ENCODE measurements at regions not wholly inside any gene's neighbourhood (a gene's known extent, or its start where the extent isn't known, plus 50 kb on each side); places are given as distances from the start of the nearest gene placed in this dataset.
"Not testable (repeated sequence)": the region's sequence is repeated elsewhere in the genome, so short reads cannot be mapped to it uniquely, and the experiment has no call there.

- Histone ChIP-seq H3K27ac (no peak overlapping the region), H3K27me3 (no peaks in the 10 kb centered on the region), H3K4me3 (no peak overlapping the region), H3K4me2 (peak overlapping the region; percentile 28), H3K9me3 (peaks cover 23% of the 10 kb centered on the region), H3K4me1 (peaks cover 72% of the 10 kb centered on the region), H4K20me1 (no peaks in the 10 kb centered on the region), H3K9ac (no peak overlapping the region), H3K36me3 (no peaks in the 10 kb centered on the region)
- TF ChIP-seq Cebpa-rat (IDR thresholded peaks at IDR 0.05), result no peak
These were observed 226.9 kb upstream of the IRF2BP2 start for GRCh38 chr1:234836776-234837357.

GRCh38 chr1:234836045-234836681, 226.2 kb upstream of the IRF2BP2 start:
- TF ChIP-seq Cebpa-rat (IDR thresholded peaks at IDR 0.05), result no peak
- H3K4me3 ChIP-seq, result no peak overlapping the region
- H3K9ac ChIP-seq, result no peak overlapping the region
- H3K4me1 ChIP-seq, result peaks cover 70% of the 10 kb centered on the region
- H3K27ac ChIP-seq, result no peak overlapping the region
- H4K20me1 ChIP-seq, result no peaks in the 10 kb centered on the region
- no peak overlapping the region for H3K4me2 ChIP-seq
- H3K27me3 ChIP-seq, result no peaks in the 10 kb centered on the region
- H3K9me3 ChIP-seq, result peaks cover 23% of the 10 kb centered on the region
- no peaks in the 10 kb centered on the region for H3K36me3 ChIP-seq

DNA sequence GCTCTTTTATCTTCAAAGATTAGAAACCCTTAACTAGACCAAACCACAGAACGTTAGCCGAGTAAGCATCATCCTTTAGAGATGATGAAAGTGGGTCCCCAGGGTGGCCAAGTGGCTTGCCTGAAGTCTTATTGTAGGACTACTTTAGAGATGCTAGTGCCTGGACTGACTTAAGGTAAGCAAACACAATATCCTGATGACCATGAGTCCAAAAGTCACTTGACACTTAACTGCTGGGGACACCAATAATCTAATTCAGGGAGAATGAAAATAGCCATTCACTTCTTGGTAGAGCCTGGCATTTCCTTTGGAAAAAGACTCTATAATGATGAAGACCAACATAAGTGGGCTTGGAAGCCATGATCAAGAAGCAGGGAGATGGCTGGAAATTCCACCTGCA, 225.3 kb upstream of the IRF2BP2 start:
- no peak overlapping the region for H3K9ac ChIP-seq
- no peaks in the 10 kb centered on the region for H3K36me3 ChIP-seq
- peak overlapping the region; percentile 20; the same call in 1 of the 2 replicates for H3K4me2 ChIP-seq
- peaks cover 68% of the 10 kb centered on the region for H3K4me1 ChIP-seq
- H3K27me3 ChIP-seq, result no peaks in the 10 kb centered on the region
- H3K9me3 ChIP-seq, result peaks cover 16% of the 10 kb centered on the region
- no peak for TF ChIP-seq Cebpa-rat (IDR thresholded peaks at IDR 0.05)
- no peak overlapping the region for H3K4me3 ChIP-seq
- H4K20me1 ChIP-seq, result no peaks in the 10 kb centered on the region
- no peak overlapping the region for H3K27ac ChIP-seq

- TF ChIP-seq Cebpa-rat (IDR thresholded peaks at IDR 0.05), result no peak
- Histone ChIP-seq H4K20me1 (no peaks in the 10 kb centered on the region), H3K4me3 (no peak overlapping the region), H3K4me1 (peaks cover 53% of the 10 kb centered on the region), H3K27me3 (no peaks in the 10 kb centered on the region), H3K27ac (no peak overlapping the region), H3K9me3 (peaks cover 15% of the 10 kb centered on the region; the same call in 1 of the 2 replicates), H3K9ac (no peak overlapping the region), H3K36me3 (no peaks in the 10 kb centered on the region), H3K4me2 (no peak overlapping the region)
These were observed 223.7 kb upstream of the IRF2BP2 start for GRCh38 chr1:234833646-234834045.

GRCh38 chr1:234833118-234833517, 223.1 kb upstream of the IRF2BP2 start:
- no peak for TF ChIP-seq Cebpa-rat (IDR thresholded peaks at IDR 0.05)
- no peak overlapping the region for H3K4me2 ChIP-seq
- no peak overlapping the region for H3K4me3 ChIP-seq
- no peaks in the 10 kb centered on the region for H3K36me3 ChIP-seq
- peaks cover 48% of the 10 kb centered on the region for H3K4me1 ChIP-seq
- no peak overlapping the region for H3K27ac ChIP-seq
- H3K9me3 ChIP-seq, result peaks cover 15% of the 10 kb centered on the region; the same call in 1 of the 2 replicates
- no peaks in the 10 kb centered on the region for H4K20me1 ChIP-seq
- H3K9ac ChIP-seq, result no peak overlapping the region
- no peaks in the 10 kb centered on the region for H3K27me3 ChIP-seq

DNA sequence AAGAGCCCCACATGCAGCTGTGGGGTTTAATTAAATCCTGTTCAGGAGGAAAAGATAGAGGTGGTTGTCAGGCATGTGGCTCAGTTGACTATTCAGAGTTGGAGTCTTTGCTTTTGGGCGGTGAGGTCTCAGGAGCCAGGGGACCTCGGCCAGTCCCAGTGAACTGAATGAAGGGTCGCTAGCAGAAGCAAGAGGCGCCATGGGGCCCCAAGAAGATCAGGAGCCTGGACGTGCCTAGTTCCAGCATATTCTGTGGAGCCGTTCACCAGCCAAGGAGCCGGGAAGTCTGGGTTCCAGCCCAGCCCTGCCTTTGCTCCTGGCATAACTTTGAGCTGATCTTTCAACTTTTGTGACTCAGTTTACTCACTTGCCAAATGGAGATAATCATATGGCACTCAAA, 217.7 kb upstream of the IRF2BP2 start:
- H4K20me1 ChIP-seq, result no peaks in the 10 kb centered on the region
- no peaks in the 10 kb centered on the region for H3K27me3 ChIP-seq
- H3K4me2 ChIP-seq, result no peak overlapping the region
- H3K4me3 ChIP-seq, result no peak overlapping the region
- peaks cover 9% of the 10 kb centered on the region; the same call in 1 of the 2 replicates for H3K9me3 ChIP-seq
- no peak for TF ChIP-seq Cebpa-rat (IDR thresholded peaks at IDR 0.05)
- peaks cover 13% of the 10 kb centered on the region for H3K4me1 ChIP-seq
- H3K36me3 ChIP-seq, result no peaks in the 10 kb centered on the region
- H3K27ac ChIP-seq, result no peak overlapping the region
- H3K9ac ChIP-seq, result no peak overlapping the region

DNA sequence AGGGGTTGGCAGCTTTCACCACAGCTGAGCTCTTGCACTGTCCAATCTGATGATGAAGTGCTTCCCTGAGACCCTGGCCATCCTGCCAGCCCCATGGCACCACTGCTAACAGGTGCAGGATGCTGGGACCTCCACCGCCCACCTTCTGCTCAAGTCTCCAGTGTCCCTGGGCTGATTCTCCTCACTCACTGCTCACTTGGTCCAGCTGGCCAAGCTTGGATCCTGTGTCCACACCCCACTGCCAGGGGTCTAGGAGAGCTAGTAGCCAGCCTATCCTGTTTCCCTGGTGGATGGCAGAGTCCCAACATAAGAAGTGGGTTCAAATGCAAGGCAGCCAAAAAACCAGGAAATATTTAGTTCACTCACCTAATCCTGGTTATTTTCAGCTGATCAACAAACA, 217.2 kb upstream of the IRF2BP2 start:
- no peak overlapping the region for H3K4me2 ChIP-seq
- 0 out of 2 replicates have a peak overlapping the region, but pooled peaks have one; percentile 14 for H3K27ac ChIP-seq
- no peak for TF ChIP-seq Cebpa-rat (IDR thresholded peaks at IDR 0.05)
- no peak overlapping the region for H3K4me3 ChIP-seq
- no peaks in the 10 kb centered on the region for H4K20me1 ChIP-seq
- no peaks in the 10 kb centered on the region for H3K27me3 ChIP-seq
- H3K9ac ChIP-seq, result no peak overlapping the region
- no peaks in the 10 kb centered on the region for H3K36me3 ChIP-seq
- H3K4me1 ChIP-seq, result peaks cover 13% of the 10 kb centered on the region
- H3K9me3 ChIP-seq, result peaks cover 9% of the 10 kb centered on the region; the same call in 1 of the 2 replicates

DNA sequence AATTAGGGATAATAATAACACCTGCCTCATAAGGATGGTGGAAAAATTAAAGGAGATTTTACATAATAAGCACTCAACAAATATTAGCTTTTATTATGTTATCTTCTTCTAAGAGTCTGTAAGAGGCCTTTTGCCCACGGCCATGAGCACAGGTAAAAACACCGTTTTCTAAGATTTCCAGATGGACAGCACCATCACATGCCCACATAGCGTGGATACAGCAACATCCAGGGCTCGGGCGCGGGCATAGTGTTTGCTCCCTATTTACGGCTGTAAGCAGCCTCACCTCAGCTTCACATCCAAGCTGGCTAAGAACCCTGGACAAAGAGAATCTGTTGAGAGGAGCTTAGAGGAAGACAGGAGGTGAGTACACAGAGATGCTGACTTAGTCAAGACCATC, 216.4 kb upstream of the IRF2BP2 start:
- Histone ChIP-seq H3K36me3 (no peaks in the 10 kb centered on the region), H3K9ac (no peak overlapping the region), H3K4me3 (no peak overlapping the region), H3K4me1 (peaks cover 10% of the 10 kb centered on the region), H3K27me3 (no peaks in the 10 kb centered on the region), H3K4me2 (no peak overlapping the region), H4K20me1 (no peaks in the 10 kb centered on the region), H3K9me3 (peaks cover 9% of the 10 kb centered on the region; the same call in 1 of the 2 replicates), H3K27ac (no peak overlapping the region)
- no peak for TF ChIP-seq Cebpa-rat (IDR thresholded peaks at IDR 0.05)

- Histone ChIP-seq H3K36me3 (no peaks in the 10 kb centered on the region), H4K20me1 (no peaks in the 10 kb centered on the region), H3K4me1 (peaks cover 5% of the 10 kb centered on the region), H3K4me2 (no peak overlapping the region), H3K27ac (no peak overlapping the region), H3K27me3 (no peaks in the 10 kb centered on the region), H3K4me3 (no peak overlapping the region), H3K9ac (no peak overlapping the region), H3K9me3 (peaks cover 9% of the 10 kb centered on the region; the same call in 1 of the 2 replicates)
- TF ChIP-seq Cebpa-rat (IDR thresholded peaks at IDR 0.05), result no peak
These were observed 215.7 kb upstream of the IRF2BP2 start for GRCh38 chr1:234825498-234826165.

- not testable (repeated sequence) for H3K4me1 ChIP-seq, H3K27ac ChIP-seq, H3K27me3 ChIP-seq, H3K9me3 ChIP-seq, H3K4me2 ChIP-seq, H3K4me3 ChIP-seq, H3K36me3 ChIP-seq, H3K9ac ChIP-seq, H4K20me1 ChIP-seq
These were observed 214.9 kb upstream of the IRF2BP2 start for GRCh38 chr1:234824836-234825235.
